ENCODE measurements at regions not wholly inside any gene's neighbourhood (a gene's known extent, or its start where the extent isn't known, plus 50 kb on each side); places are given as distances from the start of the nearest gene placed in this dataset.

GRCh38 chr2:34949316-34949715, 1350.2 kb upstream of the FAM98A start:
- Histone ChIP-seq H3K9me3 (no peaks in the 10 kb centered on the region), H3K27ac (no peak overlapping the region), H3K4me3 (no peak overlapping the region), H3K4me1 (no peaks in the 10 kb centered on the region), H3K36me3 (no peaks in the 10 kb centered on the region), H3K27me3 (no peaks in the 10 kb centered on the region)
- intact Hi-C loops (cut with DNase I; ENCODE audit: low total_unique reads), result no loop called here
- no peak for TF ChIP-seq POLR2A (IDR thresholded peaks at IDR 0.05)
- TF ChIP-seq, protein P1, sequence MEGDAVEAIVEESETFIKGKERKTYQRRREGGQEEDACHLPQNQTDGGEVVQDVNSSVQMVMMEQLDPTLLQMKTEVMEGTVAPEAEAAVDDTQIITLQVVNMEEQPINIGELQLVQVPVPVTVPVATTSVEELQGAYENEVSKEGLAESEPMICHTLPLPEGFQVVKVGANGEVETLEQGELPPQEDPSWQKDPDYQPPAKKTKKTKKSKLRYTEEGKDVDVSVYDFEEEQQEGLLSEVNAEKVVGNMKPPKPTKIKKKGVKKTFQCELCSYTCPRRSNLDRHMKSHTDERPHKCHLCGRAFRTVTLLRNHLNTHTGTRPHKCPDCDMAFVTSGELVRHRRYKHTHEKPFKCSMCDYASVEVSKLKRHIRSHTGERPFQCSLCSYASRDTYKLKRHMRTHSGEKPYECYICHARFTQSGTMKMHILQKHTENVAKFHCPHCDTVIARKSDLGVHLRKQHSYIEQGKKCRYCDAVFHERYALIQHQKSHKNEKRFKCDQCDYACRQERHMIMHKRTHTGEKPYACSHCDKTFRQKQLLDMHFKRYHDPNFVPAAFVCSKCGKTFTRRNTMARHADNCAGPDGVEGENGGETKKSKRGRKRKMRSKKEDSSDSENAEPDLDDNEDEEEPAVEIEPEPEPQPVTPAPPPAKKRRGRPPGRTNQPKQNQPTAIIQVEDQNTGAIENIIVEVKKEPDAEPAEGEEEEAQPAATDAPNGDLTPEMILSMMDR (IDR thresholded peaks at IDR 0.05), result no peak
- no peak for DNase-seq

- no peak overlapping the region for H3K4me3 ChIP-seq
- H3K36me3 ChIP-seq, result no peaks in the 10 kb centered on the region
- H3K9me3 ChIP-seq, result no peaks in the 10 kb centered on the region
- TF ChIP-seq, protein P1 (IDR thresholded peaks at IDR 0.05), result no peak
- no peak for TF ChIP-seq POLR2A (IDR thresholded peaks at IDR 0.05)
- no peak overlapping the region for H3K27ac ChIP-seq
- no peaks in the 10 kb centered on the region for H3K4me1 ChIP-seq
- DNase-seq, result no peak
- intact Hi-C loops (cut with DNase I; ENCODE audit: low total_unique reads), result no loop called here
- no peaks in the 10 kb centered on the region for H3K27me3 ChIP-seq
Observed at GRCh38 chr2:34936089-34936488, 1337.0 kb upstream of the FAM98A start.

- DNase-seq, result no peak
- intact Hi-C loops (cut with DNase I; ENCODE audit: low total_unique reads), result no loop called here
- Histone ChIP-seq H3K4me1 (no peaks in the 10 kb centered on the region), H3K9me3 (no peaks in the 10 kb centered on the region), H3K4me3 (no peak overlapping the region), H3K36me3 (peaks cover 0 to 2% of the 10 kb centered on the region in 2 donors), H3K27me3 (no peaks in the 10 kb centered on the region), H3K27ac (no peak overlapping the region)
- TF ChIP-seq, protein P1 (IDR thresholded peaks at IDR 0.05), result no peak
- no peak for TF ChIP-seq POLR2A (IDR thresholded peaks at IDR 0.05)
Observed at GRCh38 chr2:34912084-34912483, 1313.0 kb upstream of the FAM98A start.

- Histone ChIP-seq H3K36me3 (no peaks in the 10 kb centered on the region), H3K27ac (no peak overlapping the region), H3K4me1 (no peaks in the 10 kb centered on the region), H3K4me3 (no peak overlapping the region), H3K9me3 (no peaks in the 10 kb centered on the region), H3K27me3 (no peaks in the 10 kb centered on the region)
- no peak for DNase-seq
- intact Hi-C loops (cut with DNase I; ENCODE audit: low total_unique reads), result no loop called here
- TF ChIP-seq, protein P1 (IDR thresholded peaks at IDR 0.05), result no peak
- TF ChIP-seq POLR2A (IDR thresholded peaks at IDR 0.05), result no peak
Observed at GRCh38 chr2:34909992-34910705, 1311.0 kb upstream of the FAM98A start.

- DNase-seq, result no peak
- TF ChIP-seq, protein P1 (IDR thresholded peaks at IDR 0.05), result no peak
- TF ChIP-seq POLR2A (IDR thresholded peaks at IDR 0.05), result no peak
- Histone ChIP-seq H3K4me3 (no peak overlapping the region), H3K27ac (no peak overlapping the region), H3K4me1 (no peaks in the 10 kb centered on the region), H3K9me3 (no peaks in the 10 kb centered on the region), H3K27me3 (no peaks in the 10 kb centered on the region), H3K36me3 (no peaks in the 10 kb centered on the region)
- intact Hi-C loops (cut with DNase I; ENCODE audit: low total_unique reads), result no loop called here
Observed at GRCh38 chr2:34907812-34908211, 1308.7 kb upstream of the FAM98A start.

Measured in uterus (tissue), 3 donors.